Activated CD4-positive, alpha-beta memory T cell treated with anti-CD3 and anti-CD28 coated beads, Interleukin-2, amount 10 ng/mL, durations not matched to agents 7 days and 5 days (primary cell): ENCODE measurements at regions not wholly inside any gene's neighbourhood (a gene's known extent, or its start where the extent isn't known, plus 50 kb on each side); places are given as distances from the start of the nearest gene placed in this dataset.

Experiments used
- CTCF ChIA-PET: fragments of 350-600 bp; sonication (Branson Sonifier 250); formaldehyde crosslinking; loops from one replicate; lab custom pipeline; 2021; ENCODE audit warnings: antibody characterized with exemption, inconsistent platforms; lab: Charles Lee
- POLR2A ChIA-PET: fragments of 350-600 bp; sonication (Branson Sonifier 250); formaldehyde crosslinking; loops from one replicate; lab custom pipeline; 2021; ENCODE audit warnings: antibody characterized with exemption; lab: Charles Lee
- DNase-seq: peaks from one replicate; pipeline ENCODE4 v3.0.0-alpha.2; 2020
- H3K27ac Mint-ChIP-seq: one replicate; pipeline ENCODE4 v1.8.0; 2021; ENCODE audit warnings: mild to moderate bottlenecking, mixed read lengths
- H3K27me3 Mint-ChIP-seq: one replicate; pipeline ENCODE4 v1.8.0; 2021; ENCODE audit warnings: mixed read lengths
- H3K36me3 Mint-ChIP-seq: one replicate; pipeline ENCODE4 v1.8.0; 2021; ENCODE audit warnings: low read depth, mixed read lengths
- H3K4me1 Mint-ChIP-seq: one replicate; pipeline ENCODE4 v1.8.0; 2021; ENCODE audit warnings: mixed read lengths
- H3K4me3 Mint-ChIP-seq: one replicate; pipeline ENCODE4 v1.8.0; 2021; ENCODE audit warnings: mild to moderate bottlenecking, mixed read lengths
- H3K9me3 Mint-ChIP-seq: one replicate; pipeline ENCODE4 v1.8.0; 2021; ENCODE audit warnings: mixed read lengths

DNA sequence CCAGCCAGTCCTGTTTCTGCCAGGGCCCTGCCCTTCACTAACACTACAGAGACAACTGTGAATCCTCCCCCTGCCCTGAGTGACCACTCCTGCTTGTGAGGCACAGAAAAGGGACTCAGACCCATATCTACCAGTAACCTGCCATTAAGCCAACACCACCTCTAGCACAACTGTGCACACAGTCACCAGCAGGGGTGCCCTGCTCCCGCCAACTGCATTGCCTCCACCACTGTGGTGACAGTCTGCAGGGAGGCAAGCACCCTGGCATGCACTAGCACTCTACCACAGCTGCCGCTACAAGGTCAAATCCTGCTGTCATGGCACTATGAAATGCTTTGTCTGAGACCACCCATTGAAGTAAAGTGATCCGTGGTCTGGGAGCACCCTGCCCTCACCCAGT lies 1028.5 kb upstream of the CDH9 start:
- ChIA-PET POLR2A (no interaction called here), CTCF (no interaction called here)
- no peaks in the 10 kb centered on the region for H3K4me1 Mint-ChIP-seq
- H3K36me3 Mint-ChIP-seq, result no peaks in the 10 kb centered on the region
- peaks cover 11% of the 10 kb centered on the region for H3K9me3 Mint-ChIP-seq
- no peak overlapping the region for H3K27ac Mint-ChIP-seq
- no peak for DNase-seq
- H3K4me3 Mint-ChIP-seq, result no peak overlapping the region
- H3K27me3 Mint-ChIP-seq, result no peaks in the 10 kb centered on the region

DNA sequence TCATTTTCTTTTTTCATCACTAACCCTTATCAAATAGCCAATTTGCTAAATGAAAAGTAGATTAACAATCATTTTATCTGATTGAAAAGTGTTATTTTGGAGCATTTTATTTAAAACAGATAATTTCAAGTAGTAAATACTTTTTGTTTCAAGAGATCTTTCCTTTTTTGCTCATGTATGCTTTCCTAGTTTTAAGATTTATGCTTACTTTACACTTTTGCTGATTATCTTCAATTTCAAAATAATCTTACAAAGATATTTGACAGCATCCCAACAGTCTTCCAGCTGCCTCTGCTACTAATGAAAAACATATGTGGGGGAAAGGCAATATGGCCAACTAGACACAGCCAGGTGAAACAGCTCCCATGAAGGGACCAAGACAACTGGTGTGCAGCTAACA lies 1027.3 kb upstream of the CDH9 start:
- Mint-ChIP-seq H3K36me3 (no peaks in the 10 kb centered on the region), H3K4me3 (no peak overlapping the region), H3K27ac (no peak overlapping the region), H3K27me3 (no peaks in the 10 kb centered on the region), H3K4me1 (no peaks in the 10 kb centered on the region), H3K9me3 (peaks cover 11% of the 10 kb centered on the region)
- CTCF ChIA-PET, result no interaction called here
- no peak for DNase-seq
- POLR2A ChIA-PET, result no interaction called here

DNA sequence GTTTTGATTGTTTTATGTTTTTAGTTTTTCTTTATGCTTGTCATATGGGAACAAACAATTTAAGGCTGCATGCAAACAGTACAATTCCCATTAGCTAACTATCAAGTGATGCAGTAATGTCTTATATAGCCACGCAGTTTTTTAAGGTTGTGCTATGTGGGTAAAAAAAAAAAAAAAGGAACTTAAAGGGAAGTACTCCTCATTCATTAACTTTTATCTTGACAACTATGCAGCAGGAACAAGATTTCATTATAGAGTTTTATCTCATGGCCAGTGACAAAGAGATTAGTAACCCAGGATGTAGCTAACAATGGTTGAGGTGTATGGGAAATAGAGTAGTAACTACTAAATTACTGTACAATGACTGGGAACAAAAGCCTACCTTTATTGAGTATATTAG lies 1008.2 kb upstream of the CDH9 start:
- no peak overlapping the region for H3K4me3 Mint-ChIP-seq
- POLR2A ChIA-PET, result no interaction called here

DNA sequence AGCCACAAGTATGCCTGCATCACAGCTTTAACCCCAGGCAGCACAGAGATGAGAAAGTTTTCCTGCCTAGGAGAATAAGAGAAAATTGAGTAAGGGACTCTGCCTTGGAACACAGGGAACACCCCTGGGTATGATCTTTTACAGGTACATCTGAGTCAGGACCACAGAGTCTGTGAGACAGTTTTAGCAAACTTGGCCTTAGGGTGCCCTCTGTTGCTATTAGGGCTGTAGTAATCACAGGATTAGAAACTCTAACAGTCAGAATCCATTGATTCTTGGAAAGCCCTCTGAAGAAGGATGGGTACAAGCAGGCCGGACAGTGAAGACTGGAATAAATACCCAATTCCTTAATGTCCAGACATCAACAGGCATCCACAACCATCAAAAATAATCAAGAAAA lies 989.5 kb upstream of the CDH9 start:
- DNase-seq, result no peak
- H3K4me3 Mint-ChIP-seq, result no peak overlapping the region
- CTCF ChIA-PET, result no interaction called here
- H3K4me1 Mint-ChIP-seq, result no peaks in the 10 kb centered on the region
- no peaks in the 10 kb centered on the region for H3K27me3 Mint-ChIP-seq
- H3K36me3 Mint-ChIP-seq, result no peaks in the 10 kb centered on the region
- POLR2A ChIA-PET, result no interaction called here
- peaks cover 11% of the 10 kb centered on the region for H3K9me3 Mint-ChIP-seq
- no peak overlapping the region for H3K27ac Mint-ChIP-seq

More for the DNA sequence above, 1008.2 kb upstream of the CDH9 start:
- H3K9me3 Mint-ChIP-seq, result peaks cover 8% of the 10 kb centered on the region
- DNase-seq, result no peak
- H3K4me1 Mint-ChIP-seq, result no peaks in the 10 kb centered on the region
- CTCF ChIA-PET, result no interaction called here
- no peaks in the 10 kb centered on the region for H3K27me3 Mint-ChIP-seq
- H3K36me3 Mint-ChIP-seq, result no peaks in the 10 kb centered on the region
- no peak overlapping the region for H3K27ac Mint-ChIP-seq

DNA sequence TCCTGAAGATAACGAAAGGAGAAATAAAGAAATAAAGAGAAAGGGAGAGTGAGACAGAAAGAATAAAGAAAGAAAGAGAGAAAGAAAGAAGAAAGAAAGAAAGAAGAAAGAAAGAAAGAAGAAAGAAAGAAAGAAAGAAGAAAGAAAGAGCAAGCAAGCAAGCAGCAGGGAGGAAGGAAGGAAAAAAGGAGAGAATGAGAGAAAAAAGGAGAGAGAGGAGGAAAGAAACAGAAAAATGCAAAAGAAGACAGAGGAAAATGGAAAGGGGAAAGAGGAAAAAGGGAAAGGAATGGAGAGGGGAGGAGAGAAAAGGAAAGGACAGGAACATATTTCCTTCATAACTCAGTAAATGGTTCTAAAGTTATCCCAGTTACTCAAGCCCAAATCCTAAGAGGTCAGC lies 978.8 kb upstream of the CDH9 start:
- H3K4me1 Mint-ChIP-seq, result no peaks in the 10 kb centered on the region
- POLR2A ChIA-PET, result no interaction called here
- no peak for DNase-seq
- H3K4me3 Mint-ChIP-seq, result no peak overlapping the region
- CTCF ChIA-PET, result no interaction called here
- no peaks in the 10 kb centered on the region for H3K27me3 Mint-ChIP-seq
- peaks cover 17% of the 10 kb centered on the region for H3K9me3 Mint-ChIP-seq
- no peak overlapping the region for H3K27ac Mint-ChIP-seq
- H3K36me3 Mint-ChIP-seq, result no peaks in the 10 kb centered on the region

DNA sequence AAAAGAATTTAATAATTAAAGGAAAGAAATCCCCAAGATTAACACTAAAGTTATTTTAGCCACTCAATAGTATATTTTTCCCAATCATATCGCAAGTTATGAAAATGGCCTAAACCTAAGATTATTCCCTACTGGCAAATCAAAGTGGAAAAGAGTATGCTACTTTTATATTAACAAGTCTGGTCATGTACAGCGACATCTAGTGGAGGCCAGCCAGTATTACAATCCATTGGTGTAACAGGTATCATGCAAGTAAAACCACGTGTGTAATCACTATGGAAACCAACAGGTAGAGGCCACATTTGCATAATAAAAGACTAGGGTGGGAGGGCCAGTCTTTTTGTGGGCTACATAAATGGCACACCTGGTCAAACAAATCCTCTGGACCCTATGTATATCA lies 976.4 kb upstream of the CDH9 start:
- DNase-seq, result no peak
- H3K9me3 Mint-ChIP-seq, result peaks cover 28% of the 10 kb centered on the region
- POLR2A ChIA-PET, result no interaction called here

DNA sequence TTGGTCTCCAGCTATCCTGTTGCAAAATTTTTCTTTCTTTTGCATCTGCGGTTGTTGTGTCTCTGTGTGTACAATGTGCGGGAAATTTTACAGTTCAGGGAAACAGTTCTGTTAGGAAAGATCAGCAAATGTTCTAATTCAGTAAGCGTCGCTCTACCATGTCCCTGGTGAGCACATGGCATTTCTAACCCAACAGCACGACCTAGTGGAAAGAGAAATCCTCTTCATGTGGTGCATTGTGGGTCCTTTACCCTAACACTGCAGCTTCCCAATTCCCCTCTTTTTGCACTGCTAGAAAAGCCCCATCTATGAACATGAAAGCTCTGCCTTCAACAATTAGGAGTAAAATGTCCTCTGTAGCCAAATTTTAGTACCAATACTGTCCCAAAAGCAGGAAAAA lies 974.2 kb upstream of the CDH9 start:
- no peak overlapping the region for H3K4me3 Mint-ChIP-seq
- ChIA-PET CTCF (no interaction called here), POLR2A (no interaction called here)
- H3K4me1 Mint-ChIP-seq, result no peaks in the 10 kb centered on the region
- DNase-seq, result no peak
- H3K27me3 Mint-ChIP-seq, result no peaks in the 10 kb centered on the region
- peaks cover 36% of the 10 kb centered on the region for H3K9me3 Mint-ChIP-seq
- no peaks in the 10 kb centered on the region for H3K36me3 Mint-ChIP-seq
- H3K27ac Mint-ChIP-seq, result no peak overlapping the region

More for the DNA sequence above, 976.4 kb upstream of the CDH9 start:
- Mint-ChIP-seq H3K4me1 (no peaks in the 10 kb centered on the region), H3K4me3 (no peak overlapping the region), H3K27me3 (no peaks in the 10 kb centered on the region), H3K36me3 (no peaks in the 10 kb centered on the region), H3K27ac (no peak overlapping the region)
- CTCF ChIA-PET, result no interaction called here

DNA sequence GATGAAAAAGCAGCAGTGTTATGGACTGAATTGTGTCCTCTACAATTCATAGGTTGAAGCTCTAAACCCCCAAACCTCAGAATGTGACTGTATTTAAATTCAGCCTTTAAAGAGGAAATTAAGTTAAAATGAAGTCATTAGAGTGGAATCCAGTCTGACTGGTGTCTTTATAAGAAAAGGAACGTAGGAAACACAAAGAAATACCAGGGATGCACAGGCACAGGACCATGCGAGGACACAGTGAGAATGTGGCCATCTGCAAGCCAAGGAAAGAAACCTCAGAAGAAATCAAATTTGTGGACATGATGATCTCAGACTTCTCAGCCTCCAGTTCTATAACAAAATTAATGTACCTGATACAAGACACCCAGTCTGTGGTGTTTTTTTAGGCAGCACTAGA lies 971.2 kb upstream of the CDH9 start:
- DNase-seq, result no peak
- Mint-ChIP-seq H3K4me1 (no peaks in the 10 kb centered on the region), H3K27ac (no peak overlapping the region), H3K27me3 (no peaks in the 10 kb centered on the region), H3K36me3 (no peaks in the 10 kb centered on the region), H3K9me3 (peaks cover 32% of the 10 kb centered on the region), H3K4me3 (no peak overlapping the region)
- CTCF ChIA-PET, result no interaction called here
- POLR2A ChIA-PET, result no interaction called here

DNA sequence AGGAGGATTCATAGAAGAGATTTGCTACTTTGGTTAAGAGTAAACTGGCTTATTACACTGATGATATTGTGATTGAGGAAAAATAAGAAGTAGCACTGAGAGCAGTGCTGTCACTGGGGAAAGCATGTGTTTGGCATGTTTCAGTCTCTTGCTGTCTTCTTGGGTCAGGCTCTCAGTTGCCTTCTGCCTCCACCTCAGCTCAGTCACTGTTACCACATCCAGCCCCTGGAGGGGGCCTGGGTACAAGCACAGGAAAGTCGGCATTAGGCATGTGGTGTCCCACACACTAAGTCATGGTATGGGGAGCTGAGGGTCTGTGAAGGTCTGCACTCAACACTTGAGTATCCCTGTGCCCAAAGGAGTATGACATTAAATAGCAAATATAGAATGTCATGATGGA lies 958.3 kb upstream of the CDH9 start:
- Mint-ChIP-seq H3K27me3 (no peaks in the 10 kb centered on the region), H3K9me3 (peaks cover 26% of the 10 kb centered on the region), H3K4me3 (no peak overlapping the region), H3K4me1 (no peaks in the 10 kb centered on the region), H3K27ac (no peak overlapping the region), H3K36me3 (no peaks in the 10 kb centered on the region)
- no peak for DNase-seq
- ChIA-PET POLR2A (no interaction called here), CTCF (no interaction called here)

DNA sequence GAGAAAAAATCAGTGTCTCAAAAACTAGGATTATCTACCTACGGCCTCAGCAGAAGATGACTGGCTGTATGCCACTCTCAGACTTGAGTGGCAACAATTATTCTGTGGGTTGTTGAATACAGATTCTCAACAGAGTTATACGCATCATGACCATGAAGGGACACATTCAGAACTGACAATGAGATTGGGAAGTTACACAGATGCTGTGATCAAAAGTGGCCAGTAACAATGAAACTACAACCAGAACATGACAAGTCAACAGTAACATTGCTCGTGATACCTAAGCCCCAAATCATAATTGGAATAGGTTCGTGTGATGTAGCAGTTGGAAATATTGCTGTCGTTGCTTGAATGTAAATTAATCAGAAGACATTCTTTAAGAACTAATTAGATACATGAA lies 957.5 kb upstream of the CDH9 start:
- Mint-ChIP-seq H3K9me3 (peaks cover 26% of the 10 kb centered on the region), H3K27ac (no peak overlapping the region), H3K27me3 (no peaks in the 10 kb centered on the region), H3K4me3 (no peak overlapping the region), H3K36me3 (no peaks in the 10 kb centered on the region), H3K4me1 (no peaks in the 10 kb centered on the region)
- ChIA-PET CTCF (no interaction called here), POLR2A (no interaction called here)
- no peak for DNase-seq

DNA sequence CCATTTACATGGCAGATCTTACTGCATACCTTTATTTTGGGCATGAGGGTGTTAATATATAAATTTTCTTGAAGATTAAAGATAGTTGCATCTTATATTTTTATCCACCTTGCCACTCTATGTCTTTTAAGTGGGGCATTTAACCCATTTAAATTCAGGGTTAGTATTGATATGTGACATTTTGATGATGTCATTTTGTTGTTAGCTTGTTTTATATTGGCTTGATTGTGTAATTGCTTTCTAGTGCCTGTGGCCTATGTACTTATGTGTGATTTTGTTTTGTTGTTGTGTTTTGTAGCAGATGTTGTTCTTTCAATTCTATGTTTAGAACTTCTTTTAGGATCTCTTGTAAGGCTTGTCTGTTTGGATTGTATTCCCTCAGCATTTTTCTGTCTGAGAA lies 939.9 kb upstream of the CDH9 start:
- Mint-ChIP-seq H3K36me3 (no peaks in the 10 kb centered on the region), H3K27me3 (no peaks in the 10 kb centered on the region), H3K27ac (no peak overlapping the region), H3K4me1 (no peaks in the 10 kb centered on the region), H3K9me3 (peaks cover 24% of the 10 kb centered on the region), H3K4me3 (no peak overlapping the region)
- no peak for DNase-seq
- ChIA-PET POLR2A (no interaction called here), CTCF (no interaction called here)

DNA sequence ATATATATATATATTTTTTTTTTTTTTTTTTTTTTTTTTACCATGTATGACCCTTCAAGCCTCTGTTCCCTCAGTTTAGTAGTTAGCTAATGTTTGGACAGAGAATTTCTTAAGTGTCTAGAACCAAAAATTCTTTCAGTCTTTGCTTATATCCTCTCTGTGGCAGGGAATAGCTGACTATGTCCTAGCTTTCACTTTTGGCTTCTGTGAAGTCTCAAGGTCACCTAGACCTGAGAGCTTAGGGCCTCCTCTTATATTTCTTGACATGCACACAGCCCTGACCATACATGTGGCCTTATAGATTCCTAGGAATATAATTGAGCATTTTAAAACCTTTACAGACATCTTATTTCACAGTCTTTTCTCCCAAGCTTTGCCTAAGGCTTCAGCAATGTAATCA lies 930.8 kb upstream of the CDH9 start:
- Mint-ChIP-seq H3K27me3 (no peaks in the 10 kb centered on the region), H3K27ac (no peak overlapping the region), H3K4me1 (no peaks in the 10 kb centered on the region), H3K4me3 (no peak overlapping the region), H3K9me3 (peaks cover 14% of the 10 kb centered on the region), H3K36me3 (no peaks in the 10 kb centered on the region)
- ChIA-PET POLR2A (no interaction called here), CTCF (no interaction called here)
- DNase-seq, result no peak

DNA sequence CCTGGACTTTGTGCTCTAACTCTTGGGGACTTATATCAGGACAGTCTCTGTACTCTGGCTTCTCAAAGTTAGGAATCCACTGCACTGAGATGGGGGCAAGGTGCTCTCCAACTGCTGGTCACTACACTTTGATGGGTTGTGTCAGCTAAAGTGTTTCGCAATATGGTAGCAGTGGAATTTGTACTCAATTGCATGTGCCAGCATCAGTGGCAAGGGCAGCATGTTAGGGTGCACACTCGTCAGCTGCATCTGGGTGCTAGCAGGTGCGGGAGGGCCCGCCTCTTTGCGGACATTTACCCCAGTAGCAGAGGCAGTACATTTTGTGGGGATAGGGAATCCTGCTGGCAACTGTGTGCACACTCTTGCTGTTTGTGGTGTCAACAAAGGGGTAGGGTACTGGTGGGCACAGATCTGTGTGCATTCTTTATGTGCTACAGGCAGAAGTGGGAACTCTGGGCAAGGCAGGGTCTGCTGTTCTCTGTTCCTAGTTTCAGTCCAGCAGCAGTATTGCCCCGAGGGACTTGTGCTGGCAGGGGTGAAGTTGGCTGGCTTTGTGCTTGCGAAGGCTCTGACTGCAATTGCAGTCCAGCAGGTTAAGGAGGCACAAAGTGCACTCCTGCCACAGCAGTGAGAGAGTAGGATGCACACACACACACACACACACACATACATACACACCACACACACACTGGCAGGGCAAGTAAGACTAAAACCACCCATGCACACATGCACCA lies 924.8 kb upstream of the CDH9 start:
- H3K4me1 Mint-ChIP-seq, result no peaks in the 10 kb centered on the region
- ChIA-PET POLR2A (no interaction called here), CTCF (no interaction called here)
- H3K27me3 Mint-ChIP-seq, result no peaks in the 10 kb centered on the region
- no peak overlapping the region for H3K27ac Mint-ChIP-seq
- peaks cover 28% of the 10 kb centered on the region for H3K9me3 Mint-ChIP-seq
- no peaks in the 10 kb centered on the region for H3K36me3 Mint-ChIP-seq
- no peak for DNase-seq
- no peak overlapping the region for H3K4me3 Mint-ChIP-seq

DNA sequence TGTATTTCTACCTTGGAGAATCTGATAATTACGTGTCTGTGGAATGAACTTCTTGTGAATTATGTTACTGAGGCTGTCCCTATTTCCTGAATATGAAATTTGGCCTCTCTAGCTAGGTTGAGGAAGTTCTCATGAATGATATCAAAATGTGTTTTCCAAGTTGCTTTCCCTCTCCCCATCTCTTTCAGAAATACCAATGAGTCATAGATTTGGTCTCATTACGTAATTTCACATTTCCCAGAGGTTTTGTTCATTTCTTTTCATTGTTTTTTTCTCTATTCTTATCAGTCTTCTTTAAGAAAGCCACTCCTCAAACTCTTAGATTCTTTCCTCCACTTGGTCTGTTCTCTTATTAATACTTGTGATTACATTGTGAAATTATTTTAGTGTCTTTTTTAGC lies 923.8 kb upstream of the CDH9 start:
- Mint-ChIP-seq H3K27me3 (no peaks in the 10 kb centered on the region), H3K27ac (no peak overlapping the region), H3K9me3 (peaks cover 30% of the 10 kb centered on the region), H3K36me3 (no peaks in the 10 kb centered on the region), H3K4me3 (no peak overlapping the region), H3K4me1 (no peaks in the 10 kb centered on the region)
- POLR2A ChIA-PET, result no interaction called here
- CTCF ChIA-PET, result no interaction called here
- DNase-seq, result no peak
